Stimulated activated CD8-positive, alpha-beta memory T cell treated with anti-CD3 and anti-CD28 coated beads, Interleukin-7, amount 100 ng/mL, for 1 hour (primary cell): ENCODE measurements at regions not wholly inside any gene's neighbourhood (a gene's known extent, or its start where the extent isn't known, plus 50 kb on each side); places are given as distances from the start of the nearest gene placed in this dataset.

Experiments
- DNase-seq, 2 donors: peaks; one replicate each; pipeline ENCODE4 v3.0.0-alpha.2; 2020; ENCODE audit warnings: low read depth in 2 of 2

DNA sequence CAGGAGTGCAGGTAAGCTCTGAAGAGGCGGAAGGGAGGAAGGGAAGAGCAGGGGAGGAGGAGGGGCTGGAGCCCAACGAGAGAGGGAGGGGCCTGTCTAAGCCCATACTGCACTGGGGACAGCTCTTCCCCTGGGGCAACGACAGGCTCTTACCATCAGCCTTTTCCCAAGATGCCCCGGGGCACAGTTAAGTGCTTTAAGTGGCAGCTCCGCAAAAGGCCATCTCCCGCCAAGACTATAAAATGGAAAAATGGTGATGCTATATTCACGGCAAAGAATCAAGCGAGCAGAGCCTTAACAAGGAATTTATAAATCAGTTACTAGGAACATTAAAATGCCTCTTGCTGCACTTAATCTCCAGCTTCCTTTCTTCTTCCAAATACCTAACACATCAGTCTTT, 110.2 kb upstream of the NLRP1 start:
- DNase-seq = no peak

DNA sequence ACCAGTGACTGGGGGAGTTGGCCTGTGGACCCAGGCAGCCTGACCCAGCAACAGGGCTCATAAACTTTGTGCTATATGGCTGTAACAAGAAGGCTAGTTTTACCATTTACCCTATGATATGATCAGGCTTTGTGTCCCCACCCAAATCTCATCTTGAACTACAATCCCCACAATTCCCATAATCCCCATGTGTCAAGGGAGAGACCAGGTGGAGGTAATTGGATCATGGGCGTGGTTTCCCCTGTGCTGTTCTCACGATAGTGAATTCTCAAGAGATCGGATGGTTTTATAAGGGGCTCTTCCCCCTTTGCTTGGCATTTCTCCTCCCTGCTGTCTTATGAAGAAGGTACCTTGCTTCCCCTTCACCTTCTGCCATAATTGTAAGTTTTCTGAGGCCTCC, 111.2 kb upstream of the NLRP1 start:
- no peak for DNase-seq

DNA sequence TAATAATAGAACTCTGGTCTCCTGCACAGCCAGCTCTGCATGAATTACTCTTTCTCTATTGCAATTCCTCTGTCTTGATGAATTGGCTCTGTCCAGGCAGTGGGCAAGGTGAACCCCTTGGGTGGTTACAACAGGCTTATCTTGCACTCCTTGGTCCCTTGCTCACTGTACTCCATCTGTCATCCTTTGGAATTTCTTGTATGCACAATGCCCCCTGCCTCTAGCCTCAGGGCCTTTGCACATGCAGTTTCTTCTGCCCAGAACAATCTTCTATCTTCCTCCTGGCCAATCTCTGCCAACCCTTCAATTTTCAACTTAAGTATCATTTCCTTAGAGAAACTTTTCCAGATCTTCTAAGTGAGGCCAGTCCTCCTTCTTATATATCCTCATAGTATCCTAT, 114.7 kb upstream of the NLRP1 start:
- no peak for DNase-seq

DNA sequence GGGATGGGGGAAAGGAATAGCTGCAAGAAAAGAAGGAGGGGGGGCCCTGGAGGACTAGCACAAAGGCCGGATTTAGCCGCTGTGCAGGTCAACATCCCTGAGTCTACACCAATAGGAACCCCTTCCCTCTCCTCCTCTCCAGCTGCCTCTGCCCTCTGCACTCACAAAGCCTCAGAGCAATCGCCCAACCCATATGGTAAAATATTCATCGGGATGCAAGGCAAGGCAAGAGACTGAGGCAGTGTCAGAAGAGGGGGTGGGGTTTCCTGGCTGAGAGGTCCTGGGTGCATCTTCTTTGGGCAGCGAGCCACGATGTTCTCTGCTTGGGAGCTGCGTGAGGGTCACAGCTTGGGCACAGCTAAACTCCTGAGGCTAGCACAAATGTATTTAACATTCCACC, 115.5 kb upstream of the NLRP1 start:
- DNase-seq = no peak

DNA sequence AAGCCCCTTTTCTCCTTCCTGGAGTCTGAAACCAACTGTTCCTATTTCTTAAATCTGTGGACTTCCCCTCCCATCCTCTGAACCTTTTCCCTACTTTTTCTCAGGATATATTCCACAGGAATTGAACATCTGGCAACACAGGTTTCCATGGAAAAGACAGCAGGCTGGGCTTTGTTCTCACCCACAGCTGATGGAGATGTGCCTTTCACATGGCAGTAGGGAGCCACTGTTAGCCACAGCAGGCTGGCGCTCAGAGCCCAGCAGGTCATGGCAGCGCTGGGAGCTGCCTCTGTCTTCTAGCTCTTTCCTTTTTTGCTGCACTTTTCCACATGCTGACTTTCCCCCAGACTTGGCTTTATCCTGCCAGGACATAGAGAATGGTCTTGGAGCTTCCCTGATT, 116.4 kb upstream of the NLRP1 start:
- no peak for DNase-seq

DNA sequence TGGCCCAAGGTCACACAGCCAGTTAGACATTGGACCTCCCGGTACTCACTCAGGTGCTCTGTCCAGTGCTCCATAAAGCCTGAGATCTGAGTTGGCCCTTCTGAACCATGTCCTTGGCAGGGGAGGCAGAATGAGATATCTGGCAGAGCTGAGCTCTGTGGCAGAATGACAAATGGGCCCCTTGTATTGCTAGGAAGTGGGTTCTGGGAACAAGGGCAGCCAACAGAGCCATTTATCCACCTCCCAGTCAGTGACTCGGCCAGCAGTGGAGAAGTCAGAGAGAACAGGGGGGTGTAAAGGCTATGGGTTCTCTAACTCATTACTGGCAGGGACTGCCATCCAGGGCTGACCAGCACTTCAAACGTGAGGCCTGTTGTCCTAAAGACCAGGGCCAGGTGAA, 117.1 kb upstream of the NLRP1 start:
- DNase-seq = no peak

DNA sequence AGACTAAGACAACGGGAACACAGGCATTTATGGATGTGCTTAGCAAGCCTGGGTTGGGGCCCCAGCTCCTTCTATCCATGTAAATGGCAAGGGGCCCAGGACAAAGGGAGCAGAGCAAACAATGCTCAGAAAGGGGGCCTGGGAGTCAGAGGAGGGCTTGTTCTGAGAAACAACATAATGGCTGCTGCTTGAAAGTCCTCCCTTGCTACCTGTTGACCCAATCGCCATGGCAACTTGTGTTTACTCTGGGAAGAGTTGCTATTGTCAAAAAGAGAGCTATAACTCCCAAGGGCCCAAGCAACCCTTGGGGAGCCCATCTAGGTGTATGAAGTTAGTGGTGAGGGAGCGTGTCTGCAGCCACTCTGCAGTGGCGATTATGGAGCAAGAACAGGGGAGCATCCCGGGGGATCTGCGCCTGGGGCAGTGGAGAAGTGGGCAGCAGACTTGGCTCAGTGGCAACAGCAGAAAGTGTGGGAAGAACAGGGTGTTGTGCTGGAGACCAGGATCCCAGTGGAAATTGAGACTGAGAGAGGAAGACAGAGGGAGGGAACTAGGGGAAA, 118.7 kb upstream of the NLRP1 start:
- DNase-seq = no peak

DNA sequence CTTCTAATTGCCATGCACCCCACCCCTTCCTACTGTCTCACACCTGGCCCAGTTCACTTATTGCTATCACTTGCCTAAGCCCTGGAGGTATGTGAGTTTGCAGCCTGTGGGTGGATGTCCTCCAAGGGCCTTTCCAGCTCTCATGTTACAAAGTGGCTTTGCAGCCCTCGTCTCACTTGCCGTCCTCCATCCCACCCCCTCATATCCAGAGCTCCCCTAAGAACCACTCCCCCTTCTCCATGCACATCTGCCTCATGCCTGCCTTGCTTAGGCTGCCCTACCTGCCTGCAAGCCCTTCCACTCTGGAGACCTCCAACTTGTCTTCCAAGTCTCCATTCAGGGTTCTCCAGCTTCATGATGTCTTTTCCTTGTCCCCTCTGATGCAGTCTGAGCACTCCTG, 119.4 kb upstream of the NLRP1 start:
- no peak for DNase-seq

DNA sequence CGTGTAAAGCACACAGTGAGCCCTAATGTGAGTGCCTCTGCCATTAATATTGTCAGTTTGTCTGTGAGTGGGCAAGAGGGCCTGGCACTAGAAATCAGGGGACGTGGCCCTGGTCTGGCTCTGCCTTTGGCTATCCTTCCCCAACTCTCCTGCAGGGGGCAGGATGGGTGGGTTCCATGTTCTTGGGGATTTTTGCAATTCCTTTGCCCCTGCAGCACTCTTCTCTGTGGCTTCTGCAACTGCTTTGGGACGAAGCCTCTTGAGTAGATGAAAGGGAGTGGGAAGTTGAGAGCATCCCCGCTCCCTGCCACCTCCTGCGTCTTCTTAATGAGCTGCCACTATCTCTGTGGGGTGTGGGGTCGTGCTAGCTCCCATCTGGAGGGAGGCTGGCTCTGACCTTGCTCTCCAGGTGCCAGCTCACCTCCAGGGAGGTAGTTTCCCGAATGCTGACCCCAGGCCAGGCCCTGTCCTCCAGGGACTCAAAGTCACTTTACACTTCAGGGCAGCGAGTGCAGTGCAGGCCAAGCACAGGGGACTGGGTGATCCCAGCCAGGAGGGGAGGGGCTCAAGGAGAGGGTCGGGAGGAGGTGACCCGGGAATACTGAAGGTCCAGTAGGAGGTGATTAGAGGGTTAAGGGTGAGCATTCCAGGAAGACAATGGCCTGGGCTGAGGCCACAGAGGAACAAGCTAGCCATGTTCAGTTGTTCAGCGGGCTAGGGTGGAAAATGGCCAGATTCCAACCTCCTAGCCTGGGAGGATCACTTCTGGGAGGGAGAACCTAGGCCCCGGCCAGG, 121.0 kb upstream of the NLRP1 start:
- DNase-seq = no peak

DNA sequence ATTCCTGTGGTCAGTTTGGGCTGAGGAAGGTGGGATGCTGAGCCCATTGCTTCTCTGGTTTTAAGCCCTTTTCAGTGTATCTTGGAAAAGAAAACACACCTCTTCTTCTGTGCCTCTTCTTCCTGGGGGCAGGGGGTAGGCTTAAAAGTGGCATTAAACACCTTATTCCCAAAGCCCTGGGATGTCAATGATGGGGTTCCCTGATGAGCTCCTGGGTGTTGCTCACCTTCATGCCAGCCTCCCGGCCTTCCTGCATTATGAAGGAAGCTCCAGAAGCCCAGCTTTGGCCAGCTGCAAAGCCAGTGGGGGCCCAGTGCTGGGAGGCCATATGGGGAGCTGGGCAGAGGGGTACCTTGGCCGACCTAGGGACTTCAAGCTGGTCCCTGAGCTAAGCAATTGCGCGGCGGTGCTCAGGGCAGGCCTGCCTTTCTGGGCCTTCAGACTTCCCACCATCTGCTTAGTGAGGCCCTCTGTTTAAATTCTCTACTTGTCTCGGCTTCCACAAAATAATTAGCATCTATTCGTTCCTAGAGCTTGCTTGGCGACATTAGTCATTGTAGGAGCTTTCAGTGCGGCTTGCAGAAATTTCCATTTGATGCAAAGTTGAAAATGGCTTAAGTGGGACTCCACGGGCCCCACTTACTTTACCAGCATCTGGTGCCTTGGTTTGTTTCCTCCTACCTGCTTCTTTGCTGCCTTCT, 121.7 kb upstream of the NLRP1 start:
- DNase-seq = no peak

DNA sequence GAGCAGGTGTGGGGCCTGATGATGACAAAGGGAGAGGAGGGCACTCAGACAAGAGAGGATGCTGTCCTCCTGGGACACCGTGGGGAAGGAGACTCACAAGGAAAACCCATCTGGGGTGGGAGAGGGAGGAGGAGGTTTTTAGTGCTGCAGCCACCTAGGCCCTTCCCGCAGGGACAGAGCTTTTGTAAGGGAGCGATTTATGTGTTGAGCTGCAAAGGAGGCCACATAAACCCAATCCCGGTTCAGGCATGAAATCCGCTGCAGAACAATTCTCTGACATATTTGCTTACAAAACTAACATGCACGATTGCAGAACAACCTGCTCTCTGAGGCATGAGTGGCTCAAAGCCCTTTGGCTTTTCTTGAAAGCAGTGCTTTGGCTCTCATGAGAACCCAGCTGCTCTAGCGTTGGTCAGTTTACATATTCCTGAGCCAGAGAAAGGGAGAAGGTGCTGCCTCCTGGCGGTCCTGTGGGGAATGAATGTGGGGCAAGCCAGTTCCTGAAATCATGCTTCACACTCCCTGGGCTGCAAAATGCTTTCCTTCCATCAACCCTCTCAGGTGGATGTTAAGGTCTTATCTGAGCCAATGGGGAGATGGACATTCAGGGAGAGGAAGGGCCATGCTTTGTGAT, 122.4 kb upstream of the NLRP1 start:
- peak; percentile 23 to 41 for DNase-seq

DNA sequence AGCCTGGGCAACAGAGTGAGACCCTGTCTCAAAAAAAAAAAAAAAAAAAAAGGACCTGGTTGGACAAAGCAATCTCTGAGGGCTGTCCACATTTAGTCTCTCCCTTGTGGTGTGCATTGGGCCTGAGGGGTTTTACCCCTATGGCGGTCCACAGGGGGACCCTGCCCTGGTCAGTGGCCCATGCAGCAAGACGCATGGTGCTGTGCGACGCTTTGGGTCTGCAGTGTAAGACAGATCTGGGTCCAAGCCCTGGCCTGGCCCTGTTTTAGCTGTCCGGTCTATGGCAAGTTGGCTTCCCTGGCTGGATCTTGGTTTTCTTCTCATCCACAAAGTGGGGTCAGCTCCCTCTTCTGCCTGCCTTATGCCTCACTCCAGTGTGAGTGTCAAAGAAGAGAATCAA, 123.2 kb upstream of the NLRP1 start:
- no peak for DNase-seq

DNA sequence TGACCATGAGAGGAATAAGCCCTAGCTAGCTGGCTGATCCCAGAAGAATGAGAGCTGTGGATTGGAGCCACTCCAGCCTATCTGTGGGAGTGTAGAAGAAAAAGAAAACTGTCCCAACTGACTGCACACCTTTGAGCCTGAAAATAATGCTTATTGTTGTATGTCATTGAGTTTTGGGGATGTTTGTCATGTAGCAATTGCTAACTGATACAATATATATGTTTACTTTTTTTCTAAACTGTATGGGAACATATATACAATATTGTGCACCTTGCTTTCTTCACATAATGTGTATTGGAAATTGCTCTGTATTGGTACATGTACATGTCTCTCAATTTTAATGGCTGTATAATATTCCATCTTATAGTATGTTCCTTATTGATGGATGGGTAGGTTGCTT, 124.0 kb upstream of the NLRP1 start:
- no peak for DNase-seq

DNA sequence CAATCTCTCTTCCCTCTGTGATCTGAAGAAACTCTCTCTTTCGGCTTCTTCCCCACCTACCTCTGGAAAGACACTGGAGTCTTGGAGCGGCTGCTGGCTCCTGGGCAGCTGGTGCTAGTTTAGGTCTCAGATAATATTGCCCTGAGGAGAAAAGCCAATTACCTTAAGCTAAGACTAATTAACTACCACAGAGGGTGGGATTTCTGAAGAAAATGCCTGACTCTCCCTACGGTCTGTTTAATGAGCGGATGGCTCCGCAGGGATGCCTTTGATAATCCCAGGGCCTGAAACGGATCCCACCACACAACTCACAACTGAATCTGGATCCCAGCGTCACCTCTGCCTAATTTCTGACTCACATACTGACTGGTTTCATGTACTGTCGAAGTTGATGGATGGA, 127.0 kb upstream of the NLRP1 start:
- no peak for DNase-seq

DNA sequence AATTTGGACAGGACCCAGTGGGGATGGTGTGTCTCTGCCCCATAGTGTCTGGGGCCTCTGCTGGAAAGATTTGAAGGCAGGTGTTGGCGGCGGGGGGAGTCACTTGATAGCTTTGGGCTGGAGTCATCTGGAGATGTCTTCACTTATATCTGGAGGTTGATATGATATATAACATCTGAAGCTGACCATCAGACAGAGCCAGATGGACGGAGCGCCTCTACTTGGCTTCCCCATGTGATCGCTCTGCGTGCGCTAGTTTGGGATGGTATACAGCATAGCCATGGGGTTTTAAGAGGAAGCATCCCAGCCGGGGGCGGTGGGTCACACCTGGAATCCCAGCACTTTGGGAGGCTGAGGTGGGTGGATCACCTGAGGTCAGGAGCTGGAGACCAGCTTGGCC, 130.7 kb upstream of the NLRP1 start:
- DNase-seq = no peak

DNA sequence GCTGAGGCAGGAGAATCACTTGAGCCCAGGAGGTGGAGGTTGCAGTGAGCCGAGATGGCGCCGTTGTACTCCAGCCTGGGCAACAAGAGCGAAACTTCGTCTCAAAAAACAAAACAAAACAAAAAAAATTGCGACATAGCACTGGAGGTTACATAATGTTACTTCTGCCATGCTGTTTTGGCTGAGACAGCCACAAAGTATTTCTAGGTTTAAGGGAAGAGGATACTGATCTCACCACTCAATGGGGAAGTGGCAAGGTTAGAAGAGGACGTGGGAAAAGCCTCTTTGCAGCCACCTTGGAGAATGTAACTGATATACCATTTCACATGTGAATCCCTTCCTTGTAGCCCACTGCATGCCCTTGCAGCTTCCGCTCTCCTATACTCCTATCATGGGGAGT, 131.2 kb upstream of the NLRP1 start:
- no peak for DNase-seq

DNA sequence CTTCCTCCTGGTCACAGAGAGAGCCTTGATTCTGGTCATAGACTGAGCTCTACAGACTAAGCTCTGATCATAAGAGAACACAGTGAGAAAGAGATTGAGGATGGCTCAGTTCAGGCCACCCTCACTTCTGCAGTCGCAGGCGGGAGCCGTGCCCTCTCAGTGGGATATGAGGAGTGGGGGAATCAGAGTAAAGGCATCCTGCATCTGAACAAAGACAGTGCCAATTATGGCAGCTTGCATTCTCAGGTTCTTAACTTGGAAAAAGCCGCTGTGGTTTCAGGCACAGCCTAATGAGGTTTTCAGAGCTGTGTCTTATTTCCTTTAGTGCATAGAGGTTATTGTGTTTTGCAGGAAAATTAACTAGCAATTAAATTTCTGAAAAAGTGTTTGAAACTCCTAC, 134.4 kb upstream of the NLRP1 start:
- no peak for DNase-seq

DNA sequence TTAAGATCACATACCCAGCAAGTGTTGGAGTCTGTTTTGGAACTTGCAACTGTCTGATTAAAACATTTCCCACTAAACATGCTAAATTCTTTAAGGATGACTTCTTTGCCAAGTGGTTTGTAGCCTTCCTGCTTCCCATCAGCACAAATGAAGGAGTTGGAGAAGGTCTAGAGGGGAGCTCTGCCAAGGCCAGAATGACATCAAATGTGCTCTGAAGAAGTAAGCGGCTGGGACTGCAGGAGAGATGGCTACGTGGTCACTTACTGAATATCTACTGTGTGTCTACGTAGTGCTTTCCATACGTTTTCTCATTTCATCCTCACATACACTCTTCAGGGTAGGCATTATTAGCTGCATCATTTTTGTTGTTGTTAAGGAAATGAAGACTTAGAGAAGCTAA, 135.7 kb upstream of the NLRP1 start:
- no peak for DNase-seq

DNA sequence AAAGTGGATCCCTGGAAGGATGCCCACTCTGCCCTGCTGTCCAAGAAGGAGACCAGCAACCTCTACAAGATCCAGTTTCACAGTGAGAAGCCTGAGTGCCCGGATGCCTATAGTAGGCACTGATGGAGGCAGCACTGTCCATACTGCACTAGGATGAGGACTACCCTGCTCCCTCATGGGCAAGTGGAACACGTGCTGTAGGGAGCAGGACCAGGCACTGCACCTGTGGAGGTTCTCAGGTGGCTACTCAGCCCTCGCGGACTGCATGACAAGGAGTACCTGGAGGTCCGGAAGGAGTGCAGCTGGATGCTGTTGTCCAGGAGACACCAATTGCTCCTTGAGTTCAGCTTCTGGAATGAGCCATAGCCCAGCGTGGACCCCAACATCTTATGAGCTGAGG, 146.1 kb upstream of the NLRP1 start:
- no peak for DNase-seq

DNA sequence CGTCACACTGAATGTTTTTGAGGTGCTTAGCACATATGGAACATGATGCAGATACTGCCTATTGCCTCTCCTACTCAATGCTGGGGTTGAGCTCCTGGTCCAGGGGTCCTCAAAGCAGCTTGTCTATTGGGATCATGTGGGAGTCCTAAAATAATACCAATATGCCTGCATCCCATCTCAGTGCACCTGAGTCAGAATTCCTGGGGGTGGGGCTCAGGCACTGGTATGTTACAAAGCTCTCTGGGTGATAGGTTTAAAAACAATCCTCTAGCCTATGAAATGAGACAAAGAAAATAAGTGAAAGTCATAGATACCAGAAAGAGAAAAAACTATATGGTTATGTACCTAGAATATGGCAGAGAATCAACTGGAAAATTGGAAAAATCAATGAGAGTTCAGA, 156.6 kb upstream of the NLRP1 start:
- DNase-seq = no peak

DNA sequence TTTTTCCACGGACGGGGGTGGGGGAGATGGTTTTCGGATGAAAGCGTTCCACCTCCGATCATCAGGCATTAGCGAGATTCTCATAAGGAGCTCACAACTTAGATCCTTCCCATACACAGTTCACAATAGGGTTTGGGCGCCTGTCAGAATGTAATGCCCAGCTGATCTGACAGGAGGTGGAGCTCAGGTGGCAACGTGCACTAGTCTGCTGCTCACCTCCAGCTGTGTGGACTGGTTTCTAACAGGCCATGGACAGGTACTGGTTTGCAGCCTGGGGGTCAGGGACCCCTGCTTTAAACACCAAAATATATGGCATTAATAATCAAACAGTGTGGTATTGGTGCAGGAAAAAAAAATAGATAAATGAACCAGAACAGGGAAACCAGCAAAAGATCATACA, 157.5 kb upstream of the NLRP1 start:
- no peak for DNase-seq

DNA sequence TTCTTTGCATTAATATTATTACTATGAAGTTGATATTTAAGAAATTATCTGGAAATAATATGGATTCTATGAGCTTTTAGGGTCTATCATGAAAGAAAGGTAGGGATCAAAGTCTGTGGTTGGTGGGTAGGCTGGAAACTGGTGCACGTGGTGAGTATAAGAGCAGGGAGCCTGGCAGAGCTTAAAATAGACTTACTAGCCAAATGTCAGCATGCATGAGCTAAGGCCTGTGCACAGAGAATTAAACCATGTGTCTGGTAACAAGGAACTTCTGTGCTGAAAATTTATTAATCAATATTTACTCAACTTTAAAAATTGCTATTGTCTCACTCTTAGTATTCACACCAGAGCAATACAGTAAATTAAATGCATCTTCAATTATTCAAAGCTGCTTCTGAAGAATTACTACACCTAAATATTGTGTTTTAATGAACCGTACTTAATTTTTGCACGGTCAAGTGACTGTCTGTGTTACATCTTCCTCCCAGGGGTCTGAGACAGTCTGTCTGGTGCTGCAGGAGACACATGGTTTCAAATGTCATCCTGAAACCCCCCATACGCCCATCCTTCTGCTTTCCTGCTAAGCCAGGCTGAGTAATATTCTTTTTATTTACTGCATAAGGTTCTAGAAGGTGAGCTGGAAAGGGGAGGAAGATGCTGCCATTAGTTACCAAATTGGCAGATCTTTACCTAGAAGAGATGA, 161.0 kb upstream of the NLRP1 start:
- DNase-seq = no peak
